HG03066 (cell line): ENCODE measurements at regions not wholly inside any gene's neighbourhood (a gene's known extent, or its start where the extent isn't known, plus 50 kb on each side); places are given as distances from the start of the nearest gene placed in this dataset.
"Not testable (repeated sequence)": the region's sequence is repeated elsewhere in the genome, so short reads cannot be mapped to it uniquely, and the experiment has no call there.

Experiments used
- ATAC-seq: cut with Tn5 transposase; IDR thresholded peaks from one replicate; pipeline ENCODE4 v1.9.1; 2021; ENCODE audit warnings: low read depth; ENCODE audit not compliant: unreplicated experiment

DNA sequence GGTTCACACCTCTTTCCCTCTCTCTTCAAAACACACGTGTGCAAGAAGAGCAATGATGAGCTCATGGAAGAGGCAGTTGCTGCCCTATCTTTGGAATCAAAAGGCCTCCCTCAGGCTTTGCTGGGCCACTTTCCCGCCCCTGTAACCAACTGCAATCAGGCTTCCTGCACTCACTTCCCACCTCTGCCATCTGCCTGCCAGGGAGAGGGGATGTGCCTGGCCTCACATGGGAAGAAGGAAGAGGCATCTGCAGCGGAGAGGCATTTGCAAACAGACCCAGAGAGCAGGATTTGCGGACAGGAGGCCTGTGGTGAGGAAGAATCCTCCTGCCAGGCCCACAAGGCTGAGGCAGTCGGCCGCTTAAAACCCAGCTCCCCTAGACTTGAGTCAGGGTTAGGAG lies 175.6 kb upstream of the ATP10A start:
- no peak for ATAC-seq

DNA sequence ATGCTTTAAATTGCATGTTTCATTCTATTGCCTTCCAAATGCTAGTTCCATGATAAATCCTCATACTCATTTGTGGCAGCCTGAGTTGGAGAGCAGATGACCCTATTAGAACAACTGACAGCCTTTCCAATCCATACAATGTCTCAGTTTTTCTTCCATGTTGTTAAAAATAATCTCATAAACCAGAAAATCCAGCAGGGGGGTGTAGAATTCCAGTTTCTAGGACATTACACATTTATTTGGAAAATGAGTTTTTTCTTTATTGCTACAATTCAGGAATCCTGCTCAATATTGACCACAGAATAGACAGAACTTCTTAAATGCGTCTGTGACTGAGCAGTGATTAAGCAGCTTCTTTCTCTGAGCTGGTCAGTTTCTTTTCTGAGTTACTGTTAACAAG lies 174.2 kb upstream of the ATP10A start:
- no peak for ATAC-seq

DNA sequence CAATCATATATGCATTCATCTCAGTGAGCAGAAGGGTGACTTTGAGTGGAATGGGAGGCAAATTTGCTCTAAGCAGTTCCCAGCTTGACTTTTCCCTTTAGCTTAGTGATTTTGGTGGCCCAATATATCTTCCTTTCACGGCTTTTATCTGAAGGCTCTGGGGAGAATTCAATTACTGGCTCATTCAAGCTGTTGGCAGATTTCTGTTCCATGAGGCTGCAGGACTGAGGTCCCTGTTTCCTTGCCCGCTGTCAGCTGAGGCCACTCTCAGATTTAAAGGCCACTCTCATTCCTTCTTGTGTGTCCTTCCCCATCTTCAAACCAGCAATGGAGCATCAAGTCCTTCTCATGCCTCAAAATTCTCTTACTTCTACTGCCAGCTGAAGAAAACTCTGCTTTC lies 170.4 kb upstream of the ATP10A start:
- ATAC-seq = no peak

DNA sequence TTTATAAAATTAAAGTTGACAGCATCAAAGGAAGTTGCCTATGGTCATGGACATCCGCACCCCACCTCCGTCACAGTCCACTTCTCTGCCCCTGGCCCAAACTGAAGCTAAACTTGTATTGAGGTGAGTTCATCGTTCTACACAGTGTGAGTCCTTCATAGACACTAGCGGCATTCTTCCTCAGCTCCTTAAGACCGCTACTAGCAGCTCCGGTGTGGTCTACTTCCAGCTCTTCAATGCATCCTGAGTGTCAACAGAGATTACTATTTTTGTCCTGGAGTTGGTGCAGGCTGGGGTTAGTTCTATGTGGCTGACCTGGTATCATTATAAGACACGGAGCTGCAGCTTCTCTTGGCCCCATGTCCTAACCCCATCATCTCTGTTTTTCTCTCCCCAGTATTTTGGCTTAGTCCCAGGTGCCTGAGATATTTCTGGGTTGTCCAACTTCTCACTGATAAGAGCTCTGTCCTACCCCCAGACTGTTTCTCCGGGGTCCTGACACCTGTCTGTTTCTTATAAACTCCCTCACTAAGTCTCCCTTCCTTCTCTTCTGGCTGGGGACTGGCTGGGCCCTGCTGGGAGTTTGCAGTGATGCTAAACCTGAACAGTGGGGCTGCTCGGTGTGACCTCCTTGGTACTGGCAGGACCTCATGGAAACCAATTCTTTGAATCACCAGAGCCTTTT lies 169.2 kb upstream of the ATP10A start:
- no peak for ATAC-seq

DNA sequence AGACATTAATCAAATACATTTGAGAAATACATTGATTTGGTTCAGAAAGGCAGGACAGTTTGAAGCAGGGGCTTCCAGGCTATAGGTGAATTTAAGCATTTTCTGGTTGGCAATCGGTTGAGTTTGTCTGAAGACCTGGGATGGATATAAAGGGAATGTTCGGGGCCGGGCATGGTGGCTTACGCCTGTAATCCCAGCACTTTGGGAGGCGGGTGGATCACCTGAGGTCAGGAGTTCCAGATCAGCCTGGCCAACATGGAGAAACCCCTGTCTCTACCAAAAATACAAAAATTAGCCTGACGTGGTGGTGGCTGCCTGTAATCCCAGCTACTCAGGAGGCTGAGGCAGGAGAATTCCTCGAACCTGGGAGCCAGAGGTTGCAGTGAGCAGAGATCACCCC lies 166.5 kb upstream of the ATP10A start:
- not testable (repeated sequence) for ATAC-seq

DNA sequence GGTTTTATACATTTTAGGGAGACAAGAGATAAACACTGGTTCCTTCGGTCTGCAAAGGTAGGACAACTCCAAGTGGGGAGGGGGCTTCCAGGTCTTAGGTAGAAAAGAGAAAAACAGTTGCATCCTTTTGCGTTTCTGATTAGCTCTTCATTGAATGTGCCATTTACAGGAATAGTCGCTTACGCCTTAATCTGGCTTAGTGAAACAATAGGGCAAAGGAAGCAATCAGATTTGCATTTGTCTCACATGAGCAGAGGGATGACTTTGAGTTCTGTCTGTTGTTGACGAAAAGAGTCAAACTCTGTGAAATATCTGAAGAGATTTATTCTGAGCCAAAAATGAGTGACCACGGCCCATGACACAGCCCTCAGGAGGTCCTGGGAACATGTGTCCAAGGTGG lies 166.0 kb upstream of the ATP10A start:
- no peak for ATAC-seq

DNA sequence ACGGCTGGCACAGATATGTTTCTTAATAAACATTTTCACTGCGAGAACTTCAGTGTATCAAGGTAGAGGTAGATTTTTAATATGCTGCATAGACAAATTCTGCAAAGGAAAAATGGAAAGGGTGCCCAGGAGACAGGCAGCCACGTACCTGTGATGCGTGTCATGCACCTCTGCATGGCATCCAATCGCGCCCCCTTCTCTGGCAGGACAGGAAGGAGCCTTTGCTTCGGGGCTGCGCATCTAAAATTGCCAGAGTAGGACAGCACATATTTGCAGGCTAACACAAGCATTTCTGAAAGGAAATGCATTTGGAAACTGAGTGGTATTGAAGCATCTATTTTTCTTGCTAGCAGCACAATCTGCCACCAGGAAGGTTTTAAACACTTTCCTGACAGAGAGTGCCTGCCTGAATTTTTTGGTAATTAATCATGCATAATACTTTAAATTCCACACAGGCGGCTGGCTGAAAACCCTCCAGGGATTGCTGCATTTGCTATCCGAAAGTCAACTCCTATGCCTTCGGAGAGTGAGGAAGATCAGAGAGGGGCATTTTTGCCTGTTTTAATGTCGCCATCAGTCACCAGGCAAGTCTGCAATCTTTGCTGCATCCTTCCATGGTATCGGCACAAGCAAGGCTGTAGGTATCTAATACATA lies 165.1 kb upstream of the ATP10A start:
- no peak for ATAC-seq

DNA sequence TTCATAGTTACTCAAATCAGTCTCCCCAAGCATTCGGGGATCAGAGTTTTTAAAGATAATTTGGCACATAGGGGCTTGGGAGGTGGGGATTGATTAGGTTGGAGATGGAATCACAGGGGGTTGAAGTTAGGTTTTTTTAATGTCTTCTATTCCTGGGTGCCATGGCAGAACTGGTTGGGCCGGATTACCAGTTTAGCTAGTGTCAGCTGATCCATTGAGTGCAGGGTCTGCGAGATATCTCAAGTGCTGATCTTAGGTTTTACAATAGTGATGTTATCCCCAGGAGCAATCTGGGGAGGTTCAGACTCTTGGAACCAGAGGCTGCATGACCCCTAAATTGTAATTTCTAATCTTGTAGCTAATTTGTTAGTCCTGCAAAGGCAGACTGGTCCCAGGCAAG lies 163.5 kb upstream of the ATP10A start:
- not testable (repeated sequence) for ATAC-seq

DNA sequence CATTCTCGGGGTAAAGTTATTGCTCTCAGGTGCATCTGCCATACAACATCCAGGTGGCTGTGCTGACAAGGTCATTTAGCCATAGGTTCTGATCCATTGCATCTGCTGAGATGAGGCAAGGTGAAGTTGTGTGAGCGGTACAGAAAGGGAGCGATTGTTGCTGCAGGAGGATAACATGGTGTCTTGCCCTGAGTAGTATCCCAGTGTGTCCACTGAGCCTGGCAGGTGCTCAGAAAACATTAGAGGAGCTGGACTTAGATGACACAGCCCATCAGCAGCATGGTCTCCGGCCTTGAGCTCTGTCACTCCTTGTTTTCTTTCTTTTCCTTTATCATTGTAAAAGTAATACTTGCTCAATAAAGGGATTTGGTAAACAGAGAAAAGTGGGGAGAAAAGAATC lies 161.1 kb upstream of the ATP10A start:
- no peak for ATAC-seq

DNA sequence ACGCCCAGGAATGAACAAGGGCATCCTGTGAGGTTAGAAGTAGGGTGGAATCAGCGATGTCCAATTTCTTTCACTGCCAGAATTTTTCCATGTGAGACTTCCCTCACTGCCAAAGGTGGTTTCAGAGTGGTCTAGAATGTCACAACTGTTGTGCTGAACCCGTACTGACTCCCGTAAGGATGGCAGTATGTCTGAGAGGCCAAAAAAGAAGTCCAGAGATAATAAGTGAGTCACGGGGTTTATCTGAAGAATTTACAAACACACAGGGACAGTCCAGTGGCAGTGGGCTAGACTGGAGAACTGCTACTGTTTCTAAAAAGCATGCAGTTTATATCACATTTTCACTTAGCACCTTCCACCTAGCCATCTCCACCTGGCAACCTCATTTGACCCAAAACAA lies 160.6 kb upstream of the ATP10A start:
- ATAC-seq = no peak

DNA sequence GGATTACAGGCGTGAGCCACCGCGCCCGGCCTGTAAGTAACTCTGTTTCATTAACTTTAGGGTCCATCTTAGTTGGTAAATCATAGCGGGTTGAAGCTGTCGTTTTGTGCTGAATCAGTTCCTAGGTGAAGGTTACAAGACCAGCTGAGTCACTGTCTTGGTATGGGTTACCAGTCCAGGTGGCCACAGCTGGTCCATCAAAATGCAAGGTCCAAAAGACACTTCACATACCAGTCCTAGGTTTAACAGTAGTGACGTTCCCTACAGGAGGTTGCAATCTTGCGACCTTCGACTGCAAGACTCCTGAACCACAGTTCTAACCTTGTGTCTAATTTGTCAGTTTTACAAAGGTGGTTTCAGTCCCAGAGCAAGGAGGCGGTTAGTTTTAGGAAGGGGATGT lies 160.1 kb upstream of the ATP10A start:
- no peak for ATAC-seq

DNA sequence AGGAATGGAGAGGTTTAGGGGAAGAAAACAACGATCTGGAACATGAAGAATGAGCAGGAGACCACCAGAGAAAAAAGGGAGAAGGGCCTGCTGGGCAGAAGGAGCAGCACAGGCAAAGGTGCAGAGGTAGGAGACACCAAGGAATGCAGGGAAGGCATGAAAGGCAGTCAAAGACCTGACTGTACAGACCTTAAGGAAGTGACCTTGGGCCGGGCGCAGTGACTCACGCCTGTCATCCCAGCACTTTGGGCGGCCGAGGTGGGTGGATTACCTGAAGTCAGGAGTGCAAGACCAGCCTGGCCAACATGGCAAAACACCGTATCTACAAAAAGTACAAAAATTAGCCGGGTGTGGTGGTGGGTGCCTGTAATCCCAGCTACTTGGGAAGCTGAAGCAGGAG lies 157.7 kb upstream of the ATP10A start:
- no peak for ATAC-seq

DNA sequence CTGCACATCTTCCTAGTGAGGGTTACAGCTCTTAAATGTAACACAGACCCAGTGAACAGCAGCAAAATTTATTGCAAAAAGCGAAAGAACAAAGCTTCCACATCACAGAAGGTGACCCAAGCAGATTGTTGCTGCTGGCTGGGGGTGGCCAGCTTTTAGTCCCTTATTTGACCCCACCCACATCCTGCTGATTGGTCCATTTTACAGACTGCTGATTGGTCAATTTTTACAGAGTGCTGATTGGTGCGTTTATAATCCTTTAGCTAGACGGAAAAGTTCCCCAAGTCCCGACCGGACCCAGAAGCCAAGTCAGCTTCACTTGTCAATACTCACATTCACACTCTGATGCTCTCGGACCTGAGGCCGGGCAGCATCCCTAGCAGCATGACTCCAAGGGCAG lies 154.5 kb upstream of the ATP10A start:
- no peak for ATAC-seq

DNA sequence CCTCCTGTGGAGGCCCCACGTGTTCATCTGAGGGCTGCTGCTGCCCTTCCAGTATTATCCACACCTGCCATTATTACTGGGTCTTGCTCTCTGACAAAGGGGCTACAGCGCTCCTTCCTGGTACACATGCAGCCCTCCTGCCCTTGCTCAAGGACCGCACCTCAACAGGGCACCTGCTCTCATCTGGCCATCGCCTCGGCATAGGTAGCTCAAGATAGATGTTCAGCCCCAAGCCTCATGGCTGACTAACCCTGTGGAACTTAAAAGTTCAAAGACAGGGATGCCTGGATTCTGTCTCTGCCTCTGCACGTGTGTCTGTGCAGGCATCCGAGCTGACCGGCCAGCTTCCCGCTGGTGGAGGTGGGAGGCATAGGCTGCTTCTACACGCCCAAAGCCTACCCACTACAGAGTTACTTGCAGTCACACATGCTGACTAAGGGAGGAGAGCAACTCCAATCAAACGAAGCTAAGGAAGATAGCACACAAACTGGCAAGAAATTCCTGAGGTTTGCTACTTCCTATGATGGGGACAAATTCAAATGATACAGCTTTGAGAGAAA lies 152.5 kb upstream of the ATP10A start:
- ATAC-seq = no peak

DNA sequence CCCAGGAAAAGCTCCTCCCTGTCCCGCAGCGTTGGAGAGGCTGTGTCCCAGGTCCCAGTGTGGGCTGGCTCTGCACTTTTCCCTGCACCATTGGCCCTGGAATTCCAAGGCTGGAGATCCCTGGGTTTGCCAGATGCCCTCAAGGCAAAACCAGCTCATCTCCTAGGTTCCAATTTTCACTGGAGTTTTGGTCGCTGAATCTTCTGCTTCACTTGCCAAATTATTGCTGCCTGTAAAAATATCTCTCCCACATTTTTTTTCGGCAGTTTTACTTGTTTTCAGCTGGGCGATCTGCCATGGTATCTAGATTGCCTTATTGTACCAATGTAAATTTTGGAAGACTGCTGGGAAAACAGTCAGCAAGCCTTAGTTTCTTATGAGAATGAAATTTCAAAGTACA lies 150.9 kb upstream of the ATP10A start:
- no peak for ATAC-seq

DNA sequence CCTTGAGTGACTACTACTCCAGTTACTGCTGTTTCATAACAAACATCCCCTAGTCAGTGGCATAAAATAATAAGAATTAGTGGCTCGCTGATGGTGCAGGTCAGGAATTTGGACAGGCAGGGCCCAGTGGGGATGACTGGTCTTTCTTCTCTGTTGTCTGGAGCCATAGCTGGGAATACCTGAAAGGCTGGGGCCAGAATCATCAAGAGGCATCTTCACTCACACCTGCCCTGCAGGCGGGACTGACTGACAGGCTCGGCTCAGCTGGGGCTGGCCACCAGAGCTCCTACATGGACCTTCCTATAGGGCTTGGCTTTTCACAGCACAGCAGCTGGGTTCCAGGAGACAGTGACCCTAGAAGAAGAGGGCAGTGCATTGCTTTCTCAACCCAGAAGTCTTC lies 148.8 kb upstream of the ATP10A start:
- ATAC-seq = no peak

DNA sequence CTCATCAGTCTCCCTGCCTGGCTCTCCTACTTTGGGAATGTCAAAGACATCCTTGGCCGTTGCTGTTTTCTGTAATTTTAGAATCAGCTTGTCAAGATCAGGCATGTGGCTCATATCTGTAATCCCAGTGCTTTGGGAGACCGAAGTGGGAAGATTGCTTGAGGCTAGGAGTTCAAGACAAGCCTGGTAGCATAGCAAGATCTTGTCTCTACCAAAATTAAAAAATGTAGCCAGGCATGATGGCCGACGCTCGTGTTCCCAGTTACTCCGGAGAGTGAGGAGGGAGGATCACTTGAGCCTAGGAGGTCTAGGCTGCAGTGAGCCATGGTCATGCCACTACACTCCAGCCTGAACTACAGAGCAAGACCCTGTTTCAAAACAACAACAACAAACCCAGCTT lies 144.0 kb upstream of the ATP10A start:
- ATAC-seq = no peak

DNA sequence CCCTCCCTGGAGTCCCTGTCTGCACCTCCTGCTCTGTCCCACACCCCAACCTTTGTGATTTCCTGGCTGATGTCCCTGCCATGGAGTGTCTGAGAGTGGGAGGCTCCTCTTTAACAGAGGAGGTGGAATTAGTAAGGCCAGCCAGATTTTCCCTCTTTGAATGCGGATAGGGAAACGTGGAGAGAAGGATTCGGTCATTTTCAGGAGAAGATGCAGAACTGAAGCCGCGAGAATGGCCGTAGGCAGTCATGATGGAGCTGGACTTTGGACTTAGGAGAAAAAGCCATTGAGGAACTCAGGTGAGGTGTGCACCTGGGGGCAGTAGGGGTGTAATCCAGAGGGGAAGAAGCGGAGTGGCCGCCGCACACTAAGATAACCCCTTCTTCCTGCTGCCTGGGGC lies 138.1 kb upstream of the ATP10A start:
- ATAC-seq = no peak

DNA sequence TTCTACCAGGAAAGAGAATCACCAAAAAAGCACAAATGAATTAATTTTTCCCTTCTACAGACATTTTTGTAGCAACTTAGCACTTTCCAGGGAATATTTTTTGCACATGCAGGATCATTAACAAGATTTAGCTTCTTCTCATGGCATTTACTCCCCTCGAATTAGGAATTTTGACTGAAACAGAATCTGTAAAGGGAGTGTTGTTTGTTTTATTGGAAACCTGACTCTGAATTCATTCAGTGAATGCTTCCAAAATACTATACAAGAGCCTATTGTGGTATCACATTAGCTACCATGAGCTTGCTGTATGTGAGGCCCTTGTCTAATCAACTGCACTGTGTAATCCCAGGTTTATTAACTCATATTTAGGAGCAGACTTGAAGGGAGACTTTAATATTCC lies 130.4 kb upstream of the ATP10A start:
- ATAC-seq = no peak

DNA sequence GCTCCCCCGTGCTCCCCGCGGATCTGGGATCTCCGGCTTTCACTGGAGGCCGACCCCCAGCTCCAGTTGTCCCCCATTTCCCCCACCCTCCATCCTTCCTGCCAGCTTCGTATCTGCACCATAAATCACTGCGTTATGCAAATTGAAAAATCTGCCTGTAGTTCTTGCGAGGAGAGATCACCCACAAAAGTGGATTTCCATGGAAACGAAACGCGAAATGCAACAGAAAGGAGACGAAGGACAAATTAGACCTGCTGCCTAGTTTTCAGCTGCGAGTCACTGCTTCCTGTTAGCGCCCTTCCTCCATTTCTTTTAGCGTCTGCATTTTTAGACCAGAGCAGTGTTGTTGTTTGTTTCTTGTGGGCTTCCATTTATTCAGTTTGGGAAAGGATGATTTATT lies 127.1 kb upstream of the ATP10A start:
- ATAC-seq = no peak

DNA sequence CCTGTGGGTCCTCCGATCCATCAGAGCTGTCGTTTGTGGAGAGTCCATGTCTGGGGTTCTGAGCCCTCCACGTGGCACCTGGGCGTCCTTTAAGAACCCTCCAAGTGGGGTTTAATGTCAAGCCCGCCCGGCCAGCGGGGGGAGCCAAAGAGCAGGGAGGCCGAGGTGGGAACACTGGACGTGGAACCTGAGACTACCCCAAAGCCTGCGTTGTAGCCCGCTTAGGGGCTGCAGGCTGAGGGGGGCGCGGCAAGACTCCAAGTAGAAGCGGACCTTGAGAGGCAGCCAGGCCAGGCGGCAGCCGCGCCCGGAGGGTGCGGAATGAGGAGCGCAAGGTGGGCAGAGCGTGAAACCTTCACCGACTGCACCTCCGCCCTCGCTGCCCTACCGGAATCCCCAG lies 126.2 kb upstream of the ATP10A start:
- ATAC-seq = no peak

DNA sequence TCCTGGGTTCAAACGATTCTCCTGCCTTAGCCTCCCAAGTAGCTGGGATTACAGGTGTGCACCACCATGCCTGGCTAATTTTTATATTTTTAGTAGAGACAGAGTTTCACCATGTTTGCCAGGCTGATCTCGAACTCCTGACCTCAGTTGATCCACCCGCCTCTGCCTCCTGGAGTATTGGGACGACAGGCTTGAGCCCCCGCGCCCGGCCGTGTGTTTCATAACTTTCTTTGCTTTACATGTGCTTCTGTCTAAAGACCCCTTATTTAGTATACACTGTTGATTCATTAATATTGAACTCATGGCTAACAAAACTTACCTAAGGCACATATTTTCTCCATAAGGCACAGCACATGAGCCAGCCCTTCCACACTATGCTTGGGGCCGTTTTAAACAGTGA lies 125.6 kb upstream of the ATP10A start:
- not testable (repeated sequence) for ATAC-seq
